NCI-H526 treated with DMSO at 0.1 percent for 48 hours (cell line): ENCODE measurements at regions not wholly inside any gene's neighbourhood (a gene's known extent, or its start where the extent isn't known, plus 50 kb on each side); places are given as distances from the start of the nearest gene placed in this dataset.
"Not testable (repeated sequence)": the region's sequence is repeated elsewhere in the genome, so short reads cannot be mapped to it uniquely, and the experiment has no call there.

Experiments used
- DNase-seq: peaks from one replicate; lab custom pipeline; 2025; lab: John Stamatoyannopoulos, UW

GRCh38 chr6:12479451-12479850, 189.3 kb downstream of the EDN1 start:
- DNase-seq: no peak

- no peak for DNase-seq
These were observed 189.7 kb downstream of the EDN1 start for GRCh38 chr6:12479881-12480280.

- DNase-seq: no peak
These were observed 190.2 kb downstream of the EDN1 start for GRCh38 chr6:12480379-12480778.

GRCh38 chr6:12481292-12481691, 191.1 kb downstream of the EDN1 start:
- DNase-seq: no peak

GRCh38 chr6:12481850-12482249, 191.7 kb downstream of the EDN1 start:
- no peak for DNase-seq

- DNase-seq: no peak
These were observed 192.5 kb downstream of the EDN1 start for GRCh38 chr6:12482386-12483375.

GRCh38 chr6:12483712-12484111, 193.6 kb downstream of the EDN1 start:
- no peak for DNase-seq

GRCh38 chr6:12484519-12484918, 194.4 kb downstream of the EDN1 start:
- DNase-seq: no peak

- no peak for DNase-seq
These were observed 195.1 kb downstream of the EDN1 start for GRCh38 chr6:12485226-12485764.

GRCh38 chr6:12485837-12486236, 195.7 kb downstream of the EDN1 start:
- no peak for DNase-seq

- DNase-seq: no peak
These were observed 200.3 kb downstream of the EDN1 start for GRCh38 chr6:12490351-12490903.

GRCh38 chr6:12490904-12491571, 200.9 kb downstream of the EDN1 start:
- no peak for DNase-seq

GRCh38 chr6:12492929-12493328, 202.8 kb downstream of the EDN1 start:
- not testable (repeated sequence) for DNase-seq

- DNase-seq: no peak
These were observed 203.3 kb downstream of the EDN1 start for GRCh38 chr6:12493446-12493845.

GRCh38 chr6:12494161-12494560, 204.0 kb downstream of the EDN1 start:
- no peak for DNase-seq

- no peak for DNase-seq
These were observed 211.8 kb downstream of the EDN1 start for GRCh38 chr6:12501990-12502389.

- DNase-seq: no peak
These were observed 212.1 kb upstream of the PHACTR1 start for GRCh38 chr6:12504325-12504966.

- DNase-seq: no peak
These were observed 211.1 kb upstream of the PHACTR1 start for GRCh38 chr6:12505486-12505885.

- DNase-seq: no peak
These were observed 210.4 kb upstream of the PHACTR1 start for GRCh38 chr6:12506159-12506558.

GRCh38 chr6:12507636-12508035, 208.9 kb upstream of the PHACTR1 start:
- no peak for DNase-seq

GRCh38 chr6:12508553-12508952, 208.0 kb upstream of the PHACTR1 start:
- no peak for DNase-seq

GRCh38 chr6:12509060-12509459, 207.5 kb upstream of the PHACTR1 start:
- DNase-seq: no peak
